K562 (cell line): ENCODE measurements at regions not wholly inside any gene's neighbourhood (a gene's known extent, or its start where the extent isn't known, plus 50 kb on each side); places are given as distances from the start of the nearest gene placed in this dataset.

Source experiments
- CTCF ChIP-seq, 3 experiments: IDR thresholded peaks in 2 of 3; conservative IDR thresholded peaks in 1 of 3; 2 replicates each; pipeline ENCODE4 v1.5.1; 2011 to 2012; ENCODE audit warnings: low read length in 3 of 3, mild to moderate bottlenecking in 3 of 3, control low read depth in 2 of 3, improper control_type of control experiment in 1 of 3, inconsistent platforms in 1 of 3, low read depth in 1 of 3, mixed read lengths in 1 of 3, moderate library complexity in 1 of 3; ENCODE audit not compliant: insufficient read depth in 2 of 3
- EP300 ChIP-seq: IDR thresholded peaks from 2 replicates; pipeline ENCODE4 v1.6.1; 2012; ENCODE audit warnings: low read length, improper control_type of control experiment
- FOXA1 ChIP-seq: fragments of 450-650 bp; IDR thresholded peaks from 2 replicates; pipeline ENCODE4 v1.6.1; 2016; ENCODE audit warnings: mild to moderate bottlenecking, borderline replicate concordance
- FOXA3 ChIP-seq, 2 experiments: fragments of 450-650 bp in 1 of 2; sonication (generic) in 1 of 2; formaldehyde crosslinking; IDR thresholded peaks in 1 of 2; conservative IDR thresholded peaks in 1 of 2; 2 replicates each; pipeline versions ENCODE4 v1.4.0 to v1.8.0; 2020 to 2022; ENCODE audit warnings: mild to moderate bottlenecking in 2 of 2, missing genetic modification reagents in 1 of 2
- GABPA ChIP-seq: fragments of 200-800 bp; sonication (Bioruptor generic); conservative IDR thresholded peaks from 2 replicates; pipeline ENCODE4 v1.6.1; 2016; ENCODE audit warnings: low read depth, missing genetic modification characterization, missing compliant biosample characterization
- HIVEP1 ChIP-seq: fragments of 250-450 bp; sonication (Bioruptor Pico); IDR thresholded peaks from 2 replicates; pipeline ENCODE4 v1.4.0; 2020; ENCODE audit warnings: mild to moderate bottlenecking
- POLR2AphosphoS5 ChIP-seq: IDR thresholded peaks from 2 replicates; pipeline ENCODE4 v1.6.1; 2011; ENCODE audit warnings: mild to moderate bottlenecking, low read depth, low read length, moderate library complexity; ENCODE audit not compliant: control insufficient read depth, insufficient read depth
- PYGO2 ChIP-seq: fragments of 450-650 bp; IDR thresholded peaks from 2 replicates; pipeline ENCODE4 v1.6.1; 2016; ENCODE audit warnings: mild to moderate bottlenecking, missing genetic modification characterization, moderate library complexity, missing compliant biosample characterization
- TAF15 ChIP-seq: fragments of 200-400 bp; formaldehyde crosslinking; IDR thresholded peaks from 2 replicates; pipeline ENCODE4 v1.6.1; 2017; ENCODE audit warnings: mild to moderate bottlenecking, low read depth, low read length, moderate library complexity
- ZNF512 ChIP-seq: IDR thresholded peaks from 2 replicates; pipeline ENCODE4 v1.6.1; 2016; ENCODE audit warnings: missing genetic modification characterization, missing compliant biosample characterization
- TF ChIP-seq, protein P1 (sequence below): sonication (generic); formaldehyde crosslinking; IDR thresholded peaks from 2 replicates; pipeline ENCODE4 v1.8.1; 2023; ENCODE audit warnings: mild to moderate bottlenecking, missing genetic modification reagents

DNA sequence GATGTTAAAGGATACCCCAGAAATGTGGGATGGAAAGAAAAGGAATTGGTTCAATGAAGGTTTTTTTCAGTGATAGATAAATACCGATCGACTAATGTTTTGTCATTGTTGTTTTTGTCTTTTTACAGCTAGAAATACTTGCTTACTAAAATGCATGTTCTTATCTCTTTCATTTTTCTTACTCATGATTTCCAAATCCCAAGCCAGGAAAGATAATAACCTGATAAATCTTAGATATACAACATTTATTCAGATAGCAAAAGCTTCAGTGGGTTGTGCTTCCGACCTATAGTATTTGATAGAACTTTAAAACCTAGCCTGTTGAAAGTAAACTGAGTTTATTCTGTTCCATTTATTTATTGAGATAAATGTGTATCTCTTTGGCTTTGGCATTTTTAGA is 187.5 kb downstream of the EDN1 start:
- TF ChIP-seq FOXA1, result no peak
- no peak for TF ChIP-seq HIVEP1 (CRISPR knock-in tag)
- TF ChIP-seq POLR2AphosphoS5, result no peak
- TF ChIP-seq ZNF512 (tag), result no peak
- TF ChIP-seq CTCF (IDR thresholded peaks at IDR 0.05 in 2 of 3, conservative IDR thresholded peaks at IDR 0.05 in 1 of 3; ENCODE audit: insufficient read depth in 2 of 3, low read depth in 1 of 3, low read length in 3 of 3), result no peak
- TF ChIP-seq FOXA3 (CRISPR knock-in tag; conservative IDR thresholded peaks at IDR 0.05 in 1 of 2, IDR thresholded peaks at IDR 0.05 in 1 of 2), result no peak
- no peak for TF ChIP-seq EP300
- TF ChIP-seq GABPA (tag), result no peak
- TF ChIP-seq PYGO2, result no peak
- TF ChIP-seq TAF15, result no peak
- TF ChIP-seq, protein P1, sequence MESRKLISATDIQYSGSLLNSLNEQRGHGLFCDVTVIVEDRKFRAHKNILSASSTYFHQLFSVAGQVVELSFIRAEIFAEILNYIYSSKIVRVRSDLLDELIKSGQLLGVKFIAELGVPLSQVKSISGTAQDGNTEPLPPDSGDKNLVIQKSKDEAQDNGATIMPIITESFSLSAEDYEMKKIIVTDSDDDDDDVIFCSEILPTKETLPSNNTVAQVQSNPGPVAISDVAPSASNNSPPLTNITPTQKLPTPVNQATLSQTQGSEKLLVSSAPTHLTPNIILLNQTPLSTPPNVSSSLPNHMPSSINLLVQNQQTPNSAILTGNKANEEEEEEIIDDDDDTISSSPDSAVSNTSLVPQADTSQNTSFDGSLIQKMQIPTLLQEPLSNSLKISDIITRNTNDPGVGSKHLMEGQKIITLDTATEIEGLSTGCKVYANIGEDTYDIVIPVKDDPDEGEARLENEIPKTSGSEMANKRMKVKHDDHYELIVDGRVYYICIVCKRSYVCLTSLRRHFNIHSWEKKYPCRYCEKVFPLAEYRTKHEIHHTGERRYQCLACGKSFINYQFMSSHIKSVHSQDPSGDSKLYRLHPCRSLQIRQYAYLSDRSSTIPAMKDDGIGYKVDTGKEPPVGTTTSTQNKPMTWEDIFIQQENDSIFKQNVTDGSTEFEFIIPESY, result no peak
